Panc1 (cell line): ENCODE measurements at regions not wholly inside any gene's neighbourhood (a gene's known extent, or its start where the extent isn't known, plus 50 kb on each side); places are given as distances from the start of the nearest gene placed in this dataset.

Experiments
- ATAC-seq: fragments of 200-7000 bp; cut with Tn5 transposase; 2 replicates; pipeline ENCODE4 v1.9.1; 2020; ENCODE audit warnings: mild to moderate bottlenecking, moderate library complexity
- BruUV-seq: library from RNA; stranded (reverse); fragments of 400-500 nt; replicated peaks from 2 replicates; lab custom pipeline; 2021; lab: Mats Ljungman, UMichigan
- CTCF ChIA-PET: fragments of 300-600 bp; sonication (Branson Sonifier 250); formaldehyde crosslinking; loops from one replicate; lab custom pipeline; 2022; ENCODE audit warnings: antibody characterized with exemption; lab: Charles Lee
- POLR2A ChIA-PET: fragments of 300-600 bp; sonication (Branson Sonifier 250); formaldehyde crosslinking; loops from one replicate; lab custom pipeline; 2022; ENCODE audit warnings: antibody characterized with exemption; lab: Charles Lee
- DNase-seq: peaks from one replicate; pipeline ENCODE4 v3.0.0-alpha.2; 2010; ENCODE audit warnings: low read depth, low spot score
- H3K27ac ChIP-seq: 2 replicates; pipeline ENCODE4 v1.5.1; 2011; ENCODE audit warnings: mild to moderate bottlenecking, low read length, inconsistent platforms
- H3K27me3 ChIP-seq: fragments of 200-500 bp; sonication (Bioruptor generic); 2 replicates; pipeline ENCODE4 v1.6.0; 2014; ENCODE audit warnings: low read length, inconsistent platforms; ENCODE audit not compliant: control insufficient read depth, insufficient read depth
- H3K36me3 ChIP-seq: fragments of 200-500 bp; sonication (Bioruptor generic); 2 replicates; pipeline ENCODE4 v1.5.1; 2014; ENCODE audit warnings: inconsistent platforms, mild to moderate bottlenecking, low read length, moderate library complexity; ENCODE audit not compliant: control insufficient read depth, insufficient read depth
- H3K4me1 ChIP-seq: 2 replicates; pipeline ENCODE4 v1.5.1; 2011; ENCODE audit warnings: inconsistent platforms, mild to moderate bottlenecking, low read length, moderate library complexity; ENCODE audit not compliant: control insufficient read depth, insufficient read depth
- H3K4me3 ChIP-seq, 2 experiments: 2 replicates each; pipeline ENCODE4 v1.5.1; 2011 to 2012; ENCODE audit warnings: low read depth in 2 of 2, low read length in 2 of 2, mild to moderate bottlenecking in 2 of 2, inconsistent platforms in 1 of 2, moderate library complexity in 1 of 2
- H3K9me3 ChIP-seq: fragments of 200-500 bp; sonication (Bioruptor generic); 2 replicates; pipeline ENCODE4 v1.5.1; 2014; ENCODE audit warnings: low read depth, mild to moderate bottlenecking, inconsistent platforms, low read length, moderate library complexity; ENCODE audit not compliant: control insufficient read depth, insufficient read depth
- CTCF ChIP-seq: fragments of 450-650 bp; IDR thresholded peaks from 2 replicates; pipeline ENCODE4 v1.5.1; 2017; ENCODE audit warnings: mild to moderate bottlenecking
- POLR2AphosphoS5 ChIP-seq: IDR thresholded peaks from 2 replicates; pipeline ENCODE4 v1.6.1; 2012; ENCODE audit warnings: mild to moderate bottlenecking, low read depth, low read length, moderate library complexity
- SIN3A ChIP-seq: IDR thresholded peaks from 2 replicates; pipeline ENCODE4 v1.6.1; 2012; ENCODE audit warnings: low read depth, mild to moderate bottlenecking, low read length, moderate library complexity, borderline replicate concordance; ENCODE audit not compliant: insufficient read depth
- TCF7L2 ChIP-seq: IDR thresholded peaks from 2 replicates; pipeline ENCODE4 v1.6.1; 2011; ENCODE audit warnings: mild to moderate bottlenecking, low read depth, low read length, inconsistent platforms
- in situ Hi-C: cut with HindIII; loops from 2 replicates; pipeline ENCODE4 v1.10.0; 2016; ENCODE audit warnings: low sequenced_read_pairs, low pct_unique_long_range_greater_than_20kb
- intact Hi-C: fragments of 100-400 bp; cut with micrococcal nuclease; formaldehyde crosslinking; loops from one replicate; pipeline ENCODE4 v1.10.0; 2022; ENCODE audit not compliant: unreplicated experiment
- TF ChIP-seq, protein P1 (sequence below), 2 experiments: IDR thresholded peaks; 2 replicates each; pipeline ENCODE4 v1.6.1; 2011 to 2012; ENCODE audit warnings: low read depth in 2 of 2, control low read depth in 1 of 2, low read length in 1 of 2, mild to moderate bottlenecking in 1 of 2, moderate library complexity in 1 of 2; ENCODE audit not compliant: insufficient read depth in 1 of 2

GRCh38 chr10:131688304-131688703 is 212.5 kb upstream of the PPP2R2D start:
- no peaks in the 10 kb centered on the region for H3K9me3 ChIP-seq
- no TSS peak for BruUV-seq
- DNase-seq = no peak
- in situ Hi-C loops = no loop called here
- TF ChIP-seq TCF7L2 = no peak
- ChIA-PET CTCF (no interaction called here), POLR2A (no interaction called here)
- ATAC-seq = no peak
- H3K4me1 ChIP-seq = no peaks in the 10 kb centered on the region
- no peak overlapping the region for H3K4me3 ChIP-seq
- no peak overlapping the region for H3K27ac ChIP-seq
- no peaks in the 10 kb centered on the region for H3K36me3 ChIP-seq
- intact Hi-C loops = no loop called here
- no peaks in the 10 kb centered on the region; the same call in 1 of the 2 replicates for H3K27me3 ChIP-seq

DNA sequence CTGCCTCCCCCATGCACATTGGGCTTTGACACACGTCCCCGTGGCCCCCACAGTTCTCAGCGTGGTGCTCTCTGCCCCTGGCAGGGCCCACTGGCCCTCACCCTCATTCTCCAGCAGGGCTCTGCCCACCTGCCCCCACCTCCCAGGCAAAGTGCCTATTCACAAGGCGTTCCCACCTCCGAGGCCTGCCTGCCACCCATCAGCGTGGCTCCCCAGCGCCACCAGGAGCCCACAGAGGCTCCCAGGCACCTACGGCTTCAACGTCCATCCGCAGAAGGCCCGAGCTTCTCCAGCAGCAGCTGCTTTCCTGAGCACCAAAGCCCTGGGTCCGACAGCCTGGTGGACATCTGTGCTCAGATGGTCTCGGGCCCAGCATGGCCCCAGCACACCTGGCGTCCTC is 211.8 kb upstream of the PPP2R2D start:
- ChIA-PET POLR2A (no interaction called here), CTCF (no interaction called here)
- Histone ChIP-seq H3K36me3 (no peaks in the 10 kb centered on the region), H3K27ac (no peak overlapping the region), H3K27me3 (no peaks in the 10 kb centered on the region; the same call in 1 of the 2 replicates), H3K4me1 (no peaks in the 10 kb centered on the region), H3K4me3 (no peak overlapping the region), H3K9me3 (no peaks in the 10 kb centered on the region)
- in situ Hi-C loops = no loop called here
- intact Hi-C loops = no loop called here
- ATAC-seq (no peak), DNase-seq (no peak)
- no peak for TF ChIP-seq CTCF
- TF ChIP-seq SIN3A = no peak
- TF ChIP-seq, protein P1, sequence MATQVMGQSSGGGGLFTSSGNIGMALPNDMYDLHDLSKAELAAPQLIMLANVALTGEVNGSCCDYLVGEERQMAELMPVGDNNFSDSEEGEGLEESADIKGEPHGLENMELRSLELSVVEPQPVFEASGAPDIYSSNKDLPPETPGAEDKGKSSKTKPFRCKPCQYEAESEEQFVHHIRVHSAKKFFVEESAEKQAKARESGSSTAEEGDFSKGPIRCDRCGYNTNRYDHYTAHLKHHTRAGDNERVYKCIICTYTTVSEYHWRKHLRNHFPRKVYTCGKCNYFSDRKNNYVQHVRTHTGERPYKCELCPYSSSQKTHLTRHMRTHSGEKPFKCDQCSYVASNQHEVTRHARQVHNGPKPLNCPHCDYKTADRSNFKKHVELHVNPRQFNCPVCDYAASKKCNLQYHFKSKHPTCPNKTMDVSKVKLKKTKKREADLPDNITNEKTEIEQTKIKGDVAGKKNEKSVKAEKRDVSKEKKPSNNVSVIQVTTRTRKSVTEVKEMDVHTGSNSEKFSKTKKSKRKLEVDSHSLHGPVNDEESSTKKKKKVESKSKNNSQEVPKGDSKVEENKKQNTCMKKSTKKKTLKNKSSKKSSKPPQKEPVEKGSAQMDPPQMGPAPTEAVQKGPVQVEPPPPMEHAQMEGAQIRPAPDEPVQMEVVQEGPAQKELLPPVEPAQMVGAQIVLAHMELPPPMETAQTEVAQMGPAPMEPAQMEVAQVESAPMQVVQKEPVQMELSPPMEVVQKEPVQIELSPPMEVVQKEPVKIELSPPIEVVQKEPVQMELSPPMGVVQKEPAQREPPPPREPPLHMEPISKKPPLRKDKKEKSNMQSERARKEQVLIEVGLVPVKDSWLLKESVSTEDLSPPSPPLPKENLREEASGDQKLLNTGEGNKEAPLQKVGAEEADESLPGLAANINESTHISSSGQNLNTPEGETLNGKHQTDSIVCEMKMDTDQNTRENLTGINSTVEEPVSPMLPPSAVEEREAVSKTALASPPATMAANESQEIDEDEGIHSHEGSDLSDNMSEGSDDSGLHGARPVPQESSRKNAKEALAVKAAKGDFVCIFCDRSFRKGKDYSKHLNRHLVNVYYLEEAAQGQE (IDR thresholded peaks at IDR 0.05; ENCODE audit: insufficient read depth in 1 of 2, low read depth in 2 of 2, low read length in 1 of 2) = no peak
- TF ChIP-seq POLR2AphosphoS5 = no peak
- TF ChIP-seq TCF7L2 = no peak
- BruUV-seq = no TSS peak

DNA sequence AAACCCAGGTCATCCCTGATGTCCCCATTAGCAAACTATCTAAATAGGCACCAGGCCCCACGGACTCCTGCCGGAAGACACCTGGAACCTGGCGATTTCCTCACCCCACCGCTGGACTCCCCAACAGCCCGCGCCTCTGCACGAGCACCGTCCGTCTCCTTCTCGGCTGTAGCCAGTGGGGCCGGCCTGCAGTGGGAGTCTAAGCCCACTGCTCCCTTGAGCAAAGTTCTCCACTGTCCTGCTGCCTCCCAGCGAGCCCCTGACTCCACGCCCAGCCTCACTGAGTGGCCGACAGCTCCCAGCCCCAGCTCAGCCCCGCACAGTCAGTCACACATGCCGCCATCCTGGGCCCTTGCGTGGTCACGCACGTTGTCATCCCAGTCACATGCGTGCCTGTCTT is 211.3 kb upstream of the PPP2R2D start:
- ChIA-PET CTCF (no interaction called here), POLR2A (no interaction called here)
- BruUV-seq = no TSS peak
- ATAC-seq = no peak
- no peaks in the 10 kb centered on the region for H3K9me3 ChIP-seq
- H3K4me1 ChIP-seq = no peaks in the 10 kb centered on the region
- H3K4me3 ChIP-seq = no peak overlapping the region
- H3K27me3 ChIP-seq = no peaks in the 10 kb centered on the region; the same call in 1 of the 2 replicates
- intact Hi-C loops = no loop called here
- H3K36me3 ChIP-seq = no peaks in the 10 kb centered on the region
- no peak overlapping the region for H3K27ac ChIP-seq
- TF ChIP-seq POLR2AphosphoS5 (no peak), TCF7L2 (no peak), SIN3A (no peak), CTCF (no peak)
- TF ChIP-seq, protein P1 (IDR thresholded peaks at IDR 0.05; ENCODE audit: insufficient read depth in 1 of 2, low read depth in 2 of 2, low read length in 1 of 2) = no peak
- no peak for DNase-seq
- in situ Hi-C loops = no loop called here
